ENCODE measurements at regions not wholly inside any gene's neighbourhood (a gene's known extent, or its start where the extent isn't known, plus 50 kb on each side); places are given as distances from the start of the nearest gene placed in this dataset.

- TF ChIP-seq MYC (IDR thresholded peaks at IDR 0.05; ENCODE audit: low read depth, low read length) (no peak), POLR2A (IDR thresholded peaks at IDR 0.05; ENCODE audit: extremely low read depth, insufficient read length) (no peak)
- TF ChIP-seq, protein P1, sequence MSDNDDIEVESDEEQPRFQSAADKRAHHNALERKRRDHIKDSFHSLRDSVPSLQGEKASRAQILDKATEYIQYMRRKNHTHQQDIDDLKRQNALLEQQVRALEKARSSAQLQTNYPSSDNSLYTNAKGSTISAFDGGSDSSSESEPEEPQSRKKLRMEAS (IDR thresholded peaks at IDR 0.05; ENCODE audit: low read depth, low read length) = no peak
- TF ChIP-seq, protein P2, sequence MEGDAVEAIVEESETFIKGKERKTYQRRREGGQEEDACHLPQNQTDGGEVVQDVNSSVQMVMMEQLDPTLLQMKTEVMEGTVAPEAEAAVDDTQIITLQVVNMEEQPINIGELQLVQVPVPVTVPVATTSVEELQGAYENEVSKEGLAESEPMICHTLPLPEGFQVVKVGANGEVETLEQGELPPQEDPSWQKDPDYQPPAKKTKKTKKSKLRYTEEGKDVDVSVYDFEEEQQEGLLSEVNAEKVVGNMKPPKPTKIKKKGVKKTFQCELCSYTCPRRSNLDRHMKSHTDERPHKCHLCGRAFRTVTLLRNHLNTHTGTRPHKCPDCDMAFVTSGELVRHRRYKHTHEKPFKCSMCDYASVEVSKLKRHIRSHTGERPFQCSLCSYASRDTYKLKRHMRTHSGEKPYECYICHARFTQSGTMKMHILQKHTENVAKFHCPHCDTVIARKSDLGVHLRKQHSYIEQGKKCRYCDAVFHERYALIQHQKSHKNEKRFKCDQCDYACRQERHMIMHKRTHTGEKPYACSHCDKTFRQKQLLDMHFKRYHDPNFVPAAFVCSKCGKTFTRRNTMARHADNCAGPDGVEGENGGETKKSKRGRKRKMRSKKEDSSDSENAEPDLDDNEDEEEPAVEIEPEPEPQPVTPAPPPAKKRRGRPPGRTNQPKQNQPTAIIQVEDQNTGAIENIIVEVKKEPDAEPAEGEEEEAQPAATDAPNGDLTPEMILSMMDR (IDR thresholded peaks at IDR 0.05; ENCODE audit: low read depth, low read length) = no peak
- H3K4me3 ChIP-seq (ENCODE audit: low read depth, low read length) = no peak overlapping the region
- DNase-seq (ENCODE audit: low read depth) = no peak
These were observed 77.2 kb upstream of the LDAH start for GRCh38 chr2:20900052-20900636.

DNA sequence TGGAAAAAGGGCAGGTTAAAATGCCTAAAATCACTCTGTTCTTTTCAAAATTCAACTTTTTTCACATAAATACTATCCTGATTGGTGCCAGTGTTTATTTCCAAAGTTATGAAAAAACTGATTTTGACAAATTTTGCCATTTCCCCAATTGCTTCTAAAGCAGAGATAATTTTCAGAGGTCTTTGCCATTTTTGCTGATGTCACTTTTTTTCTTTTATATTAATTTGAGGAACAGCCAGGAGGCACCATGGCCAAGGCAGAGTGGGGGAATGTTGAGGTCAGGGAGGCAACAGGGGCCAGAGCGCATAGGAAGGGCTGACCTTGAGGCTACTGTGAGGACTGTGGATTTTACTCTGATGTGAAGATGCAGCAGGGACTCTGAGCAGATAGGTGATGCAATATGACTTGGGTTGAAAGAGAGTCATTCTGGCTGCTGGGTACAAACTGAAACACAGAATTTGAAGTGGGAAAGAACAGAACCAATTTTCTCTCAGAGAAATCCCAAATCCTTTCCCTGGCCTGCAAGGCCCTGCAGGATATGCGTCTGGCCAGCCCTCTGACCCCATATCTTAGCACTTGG is 75.1 kb upstream of the LDAH start:
- no peak for DNase-seq (ENCODE audit: low read depth)
- TF ChIP-seq, protein P2 (IDR thresholded peaks at IDR 0.05; ENCODE audit: low read depth, low read length) = no peak
- TF ChIP-seq MYC (IDR thresholded peaks at IDR 0.05; ENCODE audit: low read depth, low read length) (no peak), POLR2A (IDR thresholded peaks at IDR 0.05; ENCODE audit: extremely low read depth, insufficient read length) (no peak)
- TF ChIP-seq, protein P1 (IDR thresholded peaks at IDR 0.05; ENCODE audit: low read depth, low read length) = no peak
- H3K4me3 ChIP-seq (ENCODE audit: low read depth, low read length) = no peak overlapping the region

GRCh38 chr2:20897047-20897446 is 74.1 kb upstream of the LDAH start:
- TF ChIP-seq, protein P2 (IDR thresholded peaks at IDR 0.05; ENCODE audit: low read depth, low read length) = no peak
- TF ChIP-seq POLR2A (IDR thresholded peaks at IDR 0.05; ENCODE audit: extremely low read depth, insufficient read length) (no peak), MYC (IDR thresholded peaks at IDR 0.05; ENCODE audit: low read depth, low read length) (no peak)
- TF ChIP-seq, protein P1 (IDR thresholded peaks at IDR 0.05; ENCODE audit: low read depth, low read length) = no peak
- H3K4me3 ChIP-seq (ENCODE audit: low read depth, low read length) = no peak overlapping the region
- no peak for DNase-seq (ENCODE audit: low read depth)

- H3K4me3 ChIP-seq (ENCODE audit: low read depth, low read length) = no peak overlapping the region
- TF ChIP-seq POLR2A (IDR thresholded peaks at IDR 0.05; ENCODE audit: extremely low read depth, insufficient read length) = no peak
- TF ChIP-seq, protein P1 (IDR thresholded peaks at IDR 0.05; ENCODE audit: low read depth, low read length) = no peak
- TF ChIP-seq, protein P2 (IDR thresholded peaks at IDR 0.05; ENCODE audit: low read depth, low read length) = no peak
- TF ChIP-seq MYC (IDR thresholded peaks at IDR 0.05; ENCODE audit: low read depth, low read length) = no peak
- DNase-seq (ENCODE audit: low read depth) = no peak
These were observed 61.9 kb upstream of the LDAH start for GRCh38 chr2:20884829-20885228.

DNA sequence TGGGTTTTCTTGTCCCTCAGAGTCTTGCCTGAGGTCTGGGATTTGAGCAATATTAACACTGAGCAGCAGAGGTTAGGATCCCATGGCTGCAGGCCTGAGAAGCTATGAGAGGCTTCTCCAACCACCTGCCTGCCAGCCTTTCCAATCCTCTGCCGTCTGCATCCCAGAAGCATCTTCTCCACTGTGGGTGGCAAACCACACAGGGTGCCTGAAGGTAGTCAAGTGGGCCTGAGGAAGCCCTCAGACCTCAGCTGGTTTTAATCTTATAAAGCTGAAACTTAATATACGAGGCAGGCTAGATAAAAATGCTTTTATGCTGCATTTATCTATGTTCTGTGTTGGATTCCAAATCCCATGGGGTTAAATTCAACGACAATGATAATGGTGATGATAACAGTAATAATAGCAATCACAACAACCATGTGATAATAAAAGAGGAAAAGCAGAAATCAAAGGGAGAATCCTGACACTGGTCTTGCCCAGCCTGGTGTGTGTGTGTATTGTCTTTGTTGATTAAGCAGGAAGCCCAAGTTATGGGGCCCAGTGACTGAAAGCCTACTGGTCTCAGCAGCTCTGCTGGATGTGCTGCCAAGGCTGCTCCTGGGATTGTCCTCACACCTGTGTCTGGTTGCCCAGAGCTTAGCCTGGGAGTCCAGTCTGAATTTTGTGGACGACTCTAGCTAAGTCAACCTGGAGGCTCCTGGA is 59.7 kb upstream of the LDAH start:
- DNase-seq (ENCODE audit: low read depth) = no peak
- no peak overlapping the region for H3K4me3 ChIP-seq (ENCODE audit: low read depth, low read length)
- TF ChIP-seq POLR2A (IDR thresholded peaks at IDR 0.05; ENCODE audit: extremely low read depth, insufficient read length) (no peak), MYC (IDR thresholded peaks at IDR 0.05; ENCODE audit: low read depth, low read length) (no peak)
- TF ChIP-seq, protein P2 (IDR thresholded peaks at IDR 0.05; ENCODE audit: low read depth, low read length) = no peak
- TF ChIP-seq, protein P1 (IDR thresholded peaks at IDR 0.05; ENCODE audit: low read depth, low read length) = no peak

Measured in NB4 (cell line).